SK-N-SH treated with all-trans-retinoic acid at 6 μM for 48 hours (cell line): ENCODE measurements at regions not wholly inside any gene's neighbourhood (a gene's known extent, or its start where the extent isn't known, plus 50 kb on each side); places are given as distances from the start of the nearest gene placed in this dataset.

Source experiments
- CSDC2 ChIP-seq: fragments of 250-450 bp; sonication (Bioruptor Pico); IDR thresholded peaks from 2 replicates; pipeline ENCODE4 v1.5.0; 2020; ENCODE audit warnings: mild to moderate bottlenecking, moderate library complexity
- OSR1 ChIP-seq: fragments of 250-450 bp; sonication (Bioruptor Pico); IDR thresholded peaks from 2 replicates; pipeline ENCODE4 v1.8.0; 2022; ENCODE audit warnings: moderate library complexity, mild to moderate bottlenecking, inconsistent platforms
- PPARA ChIP-seq: fragments of 250-450 bp; sonication (Bioruptor Pico); IDR thresholded peaks from 2 replicates; pipeline ENCODE4 v1.5.0; 2020; ENCODE audit warnings: mild to moderate bottlenecking, borderline replicate concordance
- ZC3H10 ChIP-seq: fragments of 250-450 bp; sonication (Bioruptor Pico); IDR thresholded peaks from 2 replicates; pipeline ENCODE4 v1.5.1; 2021; ENCODE audit warnings: mild to moderate bottlenecking, moderate library complexity
- ZFP3 ChIP-seq: fragments of 250-450 bp; sonication (Bioruptor Pico); IDR thresholded peaks from 2 replicates; pipeline ENCODE4 v1.5.0; 2020; ENCODE audit warnings: mild to moderate bottlenecking, moderate library complexity
- ZFP30 ChIP-seq: fragments of 450-650 bp; formaldehyde crosslinking; IDR thresholded peaks from 2 replicates; pipeline ENCODE4 v1.5.0; 2022; ENCODE audit warnings: mild to moderate bottlenecking, moderate library complexity
- TF ChIP-seq, protein P1 (sequence below): fragments of 250-450 bp; sonication (Bioruptor Pico); IDR thresholded peaks from 2 replicates; pipeline ENCODE4 v1.8.0; 2020; ENCODE audit warnings: mild to moderate bottlenecking, moderate library complexity, borderline replicate concordance
- TF ChIP-seq, protein P2 (sequence below): fragments of 250-450 bp; sonication (Bioruptor Pico); IDR thresholded peaks from 2 replicates; pipeline ENCODE4 v1.5.1; 2021; ENCODE audit warnings: mild to moderate bottlenecking, moderate library complexity

DNA sequence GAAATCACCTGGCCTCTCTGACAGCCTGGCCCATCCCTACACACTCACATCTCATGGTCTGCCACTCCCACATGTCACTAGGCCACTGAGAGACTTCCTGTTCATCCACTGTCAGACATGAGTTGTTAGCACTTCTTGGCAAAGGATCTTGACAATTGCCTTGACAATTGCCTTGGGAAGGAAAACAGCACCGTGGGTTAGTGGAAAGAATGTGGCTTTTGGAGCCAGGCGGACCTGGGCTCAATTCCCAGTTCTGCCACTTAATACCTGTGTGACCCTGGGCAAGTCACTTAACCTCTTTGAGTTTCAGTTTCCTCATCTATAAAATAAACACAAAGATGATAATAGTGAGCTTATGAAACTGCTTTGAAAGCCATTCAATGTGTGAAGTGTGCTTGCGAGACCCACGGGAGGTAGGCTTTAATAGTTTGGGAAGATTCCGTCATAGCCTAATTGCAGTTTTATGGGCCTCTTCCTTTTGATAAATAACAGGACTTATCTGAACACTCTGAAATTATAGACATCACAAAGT, 250.4 kb downstream of the C12orf75 start:
- TF ChIP-seq, protein P1, sequence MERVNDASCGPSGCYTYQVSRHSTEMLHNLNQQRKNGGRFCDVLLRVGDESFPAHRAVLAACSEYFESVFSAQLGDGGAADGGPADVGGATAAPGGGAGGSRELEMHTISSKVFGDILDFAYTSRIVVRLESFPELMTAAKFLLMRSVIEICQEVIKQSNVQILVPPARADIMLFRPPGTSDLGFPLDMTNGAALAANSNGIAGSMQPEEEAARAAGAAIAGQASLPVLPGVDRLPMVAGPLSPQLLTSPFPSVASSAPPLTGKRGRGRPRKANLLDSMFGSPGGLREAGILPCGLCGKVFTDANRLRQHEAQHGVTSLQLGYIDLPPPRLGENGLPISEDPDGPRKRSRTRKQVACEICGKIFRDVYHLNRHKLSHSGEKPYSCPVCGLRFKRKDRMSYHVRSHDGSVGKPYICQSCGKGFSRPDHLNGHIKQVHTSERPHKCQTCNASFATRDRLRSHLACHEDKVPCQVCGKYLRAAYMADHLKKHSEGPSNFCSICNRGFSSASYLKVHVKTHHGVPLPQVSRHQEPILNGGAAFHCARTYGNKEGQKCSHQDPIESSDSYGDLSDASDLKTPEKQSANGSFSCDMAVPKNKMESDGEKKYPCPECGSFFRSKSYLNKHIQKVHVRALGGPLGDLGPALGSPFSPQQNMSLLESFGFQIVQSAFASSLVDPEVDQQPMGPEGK (CRISPR knock-in tag): no peak
- TF ChIP-seq PPARA (CRISPR knock-in tag): no peak
- TF ChIP-seq, protein P2, sequence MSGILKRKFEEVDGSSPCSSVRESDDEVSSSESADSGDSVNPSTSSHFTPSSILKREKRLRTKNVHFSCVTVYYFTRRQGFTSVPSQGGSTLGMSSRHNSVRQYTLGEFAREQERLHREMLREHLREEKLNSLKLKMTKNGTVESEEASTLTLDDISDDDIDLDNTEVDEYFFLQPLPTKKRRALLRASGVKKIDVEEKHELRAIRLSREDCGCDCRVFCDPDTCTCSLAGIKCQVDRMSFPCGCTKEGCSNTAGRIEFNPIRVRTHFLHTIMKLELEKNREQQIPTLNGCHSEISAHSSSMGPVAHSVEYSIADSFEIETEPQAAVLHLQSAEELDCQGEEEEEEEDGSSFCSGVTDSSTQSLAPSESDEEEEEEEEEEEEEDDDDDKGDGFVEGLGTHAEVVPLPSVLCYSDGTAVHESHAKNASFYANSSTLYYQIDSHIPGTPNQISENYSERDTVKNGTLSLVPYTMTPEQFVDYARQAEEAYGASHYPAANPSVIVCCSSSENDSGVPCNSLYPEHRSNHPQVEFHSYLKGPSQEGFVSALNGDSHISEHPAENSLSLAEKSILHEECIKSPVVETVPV (CRISPR knock-in tag): no peak
- TF ChIP-seq CSDC2: no peak
- no peak for TF ChIP-seq OSR1
- TF ChIP-seq ZC3H10 (CRISPR knock-in tag): no peak
- no peak for TF ChIP-seq ZFP30 (CRISPR knock-in tag)
- no peak for TF ChIP-seq ZFP3 (CRISPR knock-in tag)
